ENCODE measurements at regions not wholly inside any gene's neighbourhood (a gene's known extent, or its start where the extent isn't known, plus 50 kb on each side); places are given as distances from the start of the nearest gene placed in this dataset.

DNA sequence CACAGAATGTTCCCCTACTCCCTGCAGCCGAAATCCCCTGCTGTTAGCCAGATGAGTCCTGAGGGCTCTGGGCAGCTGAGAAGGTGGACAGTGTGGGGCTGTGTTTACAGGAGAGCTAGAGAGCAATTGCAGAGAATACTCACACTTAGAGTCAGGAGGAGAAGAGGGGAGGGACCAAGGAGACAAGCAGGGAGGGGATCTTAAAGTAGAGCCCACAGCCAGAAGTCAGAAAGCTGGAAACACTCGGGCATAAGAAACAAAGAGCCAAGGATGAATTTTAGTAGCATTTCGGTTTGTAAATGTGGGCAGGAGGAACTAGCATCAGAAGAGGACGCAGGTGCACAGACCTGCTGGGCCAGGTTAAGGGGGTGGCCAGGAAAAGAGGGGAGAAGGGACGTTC lies 1435.9 kb downstream of the BRD1 start:
- TF ChIP-seq, protein P1, sequence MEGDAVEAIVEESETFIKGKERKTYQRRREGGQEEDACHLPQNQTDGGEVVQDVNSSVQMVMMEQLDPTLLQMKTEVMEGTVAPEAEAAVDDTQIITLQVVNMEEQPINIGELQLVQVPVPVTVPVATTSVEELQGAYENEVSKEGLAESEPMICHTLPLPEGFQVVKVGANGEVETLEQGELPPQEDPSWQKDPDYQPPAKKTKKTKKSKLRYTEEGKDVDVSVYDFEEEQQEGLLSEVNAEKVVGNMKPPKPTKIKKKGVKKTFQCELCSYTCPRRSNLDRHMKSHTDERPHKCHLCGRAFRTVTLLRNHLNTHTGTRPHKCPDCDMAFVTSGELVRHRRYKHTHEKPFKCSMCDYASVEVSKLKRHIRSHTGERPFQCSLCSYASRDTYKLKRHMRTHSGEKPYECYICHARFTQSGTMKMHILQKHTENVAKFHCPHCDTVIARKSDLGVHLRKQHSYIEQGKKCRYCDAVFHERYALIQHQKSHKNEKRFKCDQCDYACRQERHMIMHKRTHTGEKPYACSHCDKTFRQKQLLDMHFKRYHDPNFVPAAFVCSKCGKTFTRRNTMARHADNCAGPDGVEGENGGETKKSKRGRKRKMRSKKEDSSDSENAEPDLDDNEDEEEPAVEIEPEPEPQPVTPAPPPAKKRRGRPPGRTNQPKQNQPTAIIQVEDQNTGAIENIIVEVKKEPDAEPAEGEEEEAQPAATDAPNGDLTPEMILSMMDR (IDR thresholded peaks at IDR 0.05) = no peak
- TF ChIP-seq EZH2 (IDR thresholded peaks at IDR 0.05; ENCODE audit: borderline replicate concordance, insufficient read depth, low read depth, low read length, poor library complexity, severe bottlenecking) = no peak
